Erythroblast (primary cell): ENCODE measurements at regions not wholly inside any gene's neighbourhood (a gene's known extent, or its start where the extent isn't known, plus 50 kb on each side); places are given as distances from the start of the nearest gene placed in this dataset.

Source experiments
- GATA1 ChIP-seq: IDR thresholded peaks from 2 replicates; pipeline ENCODE4 v1.6.1; 2011; ENCODE audit warnings: low read depth, mild to moderate bottlenecking, control low read depth, low read length, moderate library complexity
- POLR2A ChIP-seq: IDR thresholded peaks from 2 replicates; pipeline ENCODE4 v1.6.1; 2011; ENCODE audit warnings: mild to moderate bottlenecking, low read length

- TF ChIP-seq GATA1 (no peak), POLR2A (no peak)
These were observed 202.3 kb upstream of the BRINP3 start for GRCh38 chr1:190679983-190680382.
